CD4-positive, CD25-positive, alpha-beta regulatory T cell (primary cell): ENCODE measurements at regions not wholly inside any gene's neighbourhood (a gene's known extent, or its start where the extent isn't known, plus 50 kb on each side); places are given as distances from the start of the nearest gene placed in this dataset.
"Not testable (repeated sequence)": the region's sequence is repeated elsewhere in the genome, so short reads cannot be mapped to it uniquely, and the experiment has no call there.

Experiments used
- ATAC-seq, 2 donors: fragments of 150-1000 bp; cut with Tn5 transposase; one replicate each; pipeline ENCODE4 v1.10.0; 2021; ENCODE audit warnings: low read depth in 2 of 2, moderate number of reproducible peaks in 2 of 2, moderate library complexity in 1 of 2
- DNase-seq, 3 donors: peaks; one replicate each; pipeline versions ENCODE4 v3.0.0 to v3.0.0-alpha.2; 2012 to 2022; ENCODE audit warnings: mixed read lengths in 1 of 3
- H3K27ac ChIP-seq: one replicate; pipeline ENCODE4 v1.7.0; 2013; ENCODE audit warnings: mild to moderate bottlenecking, low read length; ENCODE audit not compliant: insufficient read depth, poor library complexity, severe bottlenecking
- H3K27me3 ChIP-seq: one replicate; pipeline ENCODE4 v1.7.0; 2013; ENCODE audit warnings: low read length; ENCODE audit not compliant: control insufficient read depth, insufficient read depth
- H3K36me3 ChIP-seq: one replicate; pipeline ENCODE4 v1.7.0; 2013; ENCODE audit warnings: mild to moderate bottlenecking, low read length, moderate library complexity; ENCODE audit not compliant: control insufficient read depth, insufficient read depth
- H3K4me1 ChIP-seq: 2 replicates; pipeline ENCODE4 v1.7.0; 2013; ENCODE audit warnings: mild to moderate bottlenecking, low read length; ENCODE audit not compliant: insufficient read depth, control insufficient read depth, poor library complexity, severe bottlenecking
- H3K4me3 ChIP-seq: one replicate; pipeline ENCODE4 v1.7.0; 2013; ENCODE audit warnings: low read depth, mild to moderate bottlenecking, low read length, moderate library complexity
- H3K9me3 ChIP-seq, 2 experiments: 1 replicate in 1 of 2; 2 replicates in 1 of 2; pipeline ENCODE4 v1.7.0; 2013; ENCODE audit warnings: low read length in 2 of 2, mild to moderate bottlenecking in 1 of 2, moderate library complexity in 1 of 2; ENCODE audit not compliant: control insufficient read depth in 2 of 2
- H3K27ac Mint-ChIP-seq, 3 donors: one replicate each; pipeline ENCODE4 v1.8.0; 2020 to 2022; ENCODE audit warnings: mild to moderate bottlenecking in 3 of 3, mixed read lengths in 3 of 3, moderate library complexity in 2 of 3
- H3K27me3 Mint-ChIP-seq: one replicate; pipeline ENCODE4 v1.8.0; 2022; ENCODE audit warnings: mild to moderate bottlenecking, mixed read lengths
- H3K36me3 Mint-ChIP-seq: one replicate; pipeline ENCODE4 v1.8.0; 2020; ENCODE audit warnings: mixed read lengths
- H3K4me1 Mint-ChIP-seq, 4 donors: one replicate each; pipeline ENCODE4 v1.8.0; 2020 to 2022; ENCODE audit warnings: mixed read lengths in 4 of 4, mild to moderate bottlenecking in 1 of 4
- H3K4me3 Mint-ChIP-seq, 4 donors: one replicate each; pipeline ENCODE4 v1.8.0; 2020 to 2022; ENCODE audit warnings: mild to moderate bottlenecking in 4 of 4, mixed read lengths in 4 of 4, moderate library complexity in 3 of 4
- H3K9me3 Mint-ChIP-seq, 7 donors: one replicate each; pipeline ENCODE4 v1.8.0; 2020 to 2022; ENCODE audit warnings: mixed read lengths in 7 of 7, mild to moderate bottlenecking in 3 of 7, moderate library complexity in 2 of 7

DNA sequence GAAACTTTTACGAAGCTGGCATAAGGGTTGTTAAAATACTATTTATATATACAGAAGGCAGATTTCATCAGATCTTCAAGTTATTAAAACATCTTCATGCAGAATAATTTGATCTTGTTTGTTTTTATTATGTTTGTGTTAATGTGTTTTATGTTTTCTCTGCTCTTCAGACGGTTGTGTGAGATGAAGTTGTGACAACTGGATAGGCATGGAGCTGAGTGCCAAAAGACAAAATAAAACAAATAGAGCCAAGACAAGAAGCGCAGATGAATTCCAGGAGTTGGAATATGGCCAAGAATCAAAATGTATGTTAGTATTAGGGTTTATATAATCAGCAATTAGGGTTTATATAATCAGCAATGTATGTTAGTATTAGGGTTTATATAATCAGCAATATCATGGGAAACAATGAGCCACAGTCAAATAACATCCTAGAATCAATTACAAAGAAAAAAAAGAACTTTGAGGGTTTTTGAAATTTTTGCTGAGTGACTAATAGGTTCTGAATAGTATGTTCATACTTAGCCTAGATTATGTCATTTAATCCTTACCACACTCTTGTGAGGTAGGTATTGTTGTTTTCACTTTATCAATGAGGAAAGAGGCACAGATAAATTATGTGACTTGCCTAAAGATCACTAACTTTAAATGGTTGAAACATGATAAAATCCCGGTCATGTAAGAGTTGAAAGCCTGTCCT, 488.0 kb upstream of the STEAP1 start:
- Mint-ChIP-seq H3K27me3 (no peaks in the 10 kb centered on the region), H3K27ac (no peak overlapping the region), H3K36me3 (no peaks in the 10 kb centered on the region), H3K4me3 (no peak overlapping the region), H3K9me3 (peaks cover 2 to 24% (median 8%) of the 10 kb centered on the region in 7 donors), H3K4me1 (no peaks in the 10 kb centered on the region)
- Histone ChIP-seq H3K27me3 (no peaks in the 10 kb centered on the region), H3K27ac (no peak overlapping the region), H3K4me3 (no peak overlapping the region), H3K9me3 (peaks cover 0 to 4% of the 10 kb centered on the region in 2 experiments), H3K36me3 (no peaks in the 10 kb centered on the region), H3K4me1 (no peaks in the 10 kb centered on the region)
- ATAC-seq = no peak
- DNase-seq = no peak

DNA sequence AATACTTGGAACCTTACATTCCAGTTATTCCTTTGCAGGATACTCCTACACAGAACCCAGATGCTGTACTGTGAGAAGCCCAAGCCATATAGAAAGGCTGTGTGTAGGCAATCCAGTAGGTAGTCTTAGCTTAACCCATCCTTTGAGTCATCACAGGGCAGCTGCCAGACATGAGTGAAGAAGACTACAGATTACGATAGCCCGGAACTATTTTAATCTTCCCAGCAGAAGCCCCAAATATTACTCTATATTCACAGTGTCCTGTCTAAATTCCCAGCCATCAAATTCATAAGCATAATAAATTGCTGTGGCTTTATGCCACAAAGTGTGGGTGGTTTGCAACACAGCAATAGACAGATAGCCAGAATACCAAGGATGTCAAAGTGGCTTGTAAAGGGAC, 474.1 kb upstream of the STEAP1 start:
- Mint-ChIP-seq H3K9me3 (peaks cover 0 to 22% (median 10%) of the 10 kb centered on the region in 7 donors), H3K27me3 (no peaks in the 10 kb centered on the region), H3K4me3 (no peak overlapping the region), H3K4me1 (no peaks in the 10 kb centered on the region), H3K27ac (no peak overlapping the region), H3K36me3 (no peaks in the 10 kb centered on the region)
- no peaks in the 10 kb centered on the region for H3K4me1 ChIP-seq
- no peak for ATAC-seq
- no peaks in the 10 kb centered on the region for H3K9me3 ChIP-seq
- H3K27ac ChIP-seq = no peak overlapping the region
- no peak for DNase-seq
- no peak overlapping the region for H3K4me3 ChIP-seq
- H3K36me3 ChIP-seq = no peaks in the 10 kb centered on the region
- no peaks in the 10 kb centered on the region for H3K27me3 ChIP-seq

DNA sequence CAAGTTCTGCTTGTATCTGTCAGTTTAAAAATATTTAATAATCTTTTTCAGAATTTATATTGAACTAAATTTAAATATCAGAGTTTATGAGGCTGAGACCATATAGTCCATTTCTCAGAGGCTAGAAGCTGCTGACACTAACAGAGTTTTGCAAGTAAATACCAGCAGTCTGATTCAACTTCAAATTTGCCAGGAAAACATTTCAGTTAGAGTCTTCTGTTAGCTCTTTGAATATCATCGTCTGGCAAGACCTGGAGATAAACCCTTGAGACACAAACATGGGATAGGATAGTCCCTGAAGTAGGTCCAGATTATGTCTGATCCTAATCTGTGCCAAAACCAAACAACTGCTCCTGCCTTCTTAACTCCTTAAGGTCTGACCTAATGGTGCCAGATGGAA, 472.8 kb upstream of the STEAP1 start:
- H3K36me3 Mint-ChIP-seq = no peaks in the 10 kb centered on the region
- no peak overlapping the region for H3K4me3 Mint-ChIP-seq
- no peak for ATAC-seq
- Histone ChIP-seq H3K27me3 (no peaks in the 10 kb centered on the region), H3K4me1 (no peaks in the 10 kb centered on the region), H3K27ac (no peak overlapping the region), H3K36me3 (no peaks in the 10 kb centered on the region), H3K4me3 (no peak overlapping the region), H3K9me3 (no peaks in the 10 kb centered on the region)
- no peak overlapping the region for H3K27ac Mint-ChIP-seq
- H3K9me3 Mint-ChIP-seq = peaks cover 0 to 14% (median 5%) of the 10 kb centered on the region in 7 donors
- H3K27me3 Mint-ChIP-seq = no peaks in the 10 kb centered on the region
- H3K4me1 Mint-ChIP-seq = no peaks in the 10 kb centered on the region
- no peak for DNase-seq

DNA sequence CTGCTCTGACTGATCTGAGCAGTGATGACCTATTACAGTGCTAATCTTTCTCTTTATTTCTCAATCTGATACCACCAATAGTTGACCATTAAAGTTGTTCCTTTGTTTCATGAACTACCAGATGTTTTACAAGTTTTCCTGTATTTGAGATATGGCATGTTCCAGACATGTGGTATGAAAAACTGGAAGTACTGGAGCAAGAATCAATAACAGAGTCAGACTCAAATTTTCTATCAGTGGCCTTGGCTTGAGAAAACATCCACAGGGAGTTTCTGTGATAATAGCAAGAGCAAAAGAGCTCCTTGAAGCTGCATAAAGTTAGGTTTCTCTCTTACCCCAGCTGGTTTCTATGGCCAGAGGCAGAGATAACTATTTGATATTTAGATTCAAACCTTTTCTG, 469.0 kb upstream of the STEAP1 start:
- no peaks in the 10 kb centered on the region for H3K36me3 ChIP-seq
- Mint-ChIP-seq H3K4me3 (no peak overlapping the region), H3K27me3 (no peaks in the 10 kb centered on the region), H3K27ac (no peak overlapping the region), H3K36me3 (no peaks in the 10 kb centered on the region), H3K9me3 (peaks cover 2 to 10% (median 4%) of the 10 kb centered on the region in 7 donors), H3K4me1 (no peaks in the 10 kb centered on the region)
- no peak overlapping the region for H3K27ac ChIP-seq
- no peaks in the 10 kb centered on the region for H3K9me3 ChIP-seq
- no peaks in the 10 kb centered on the region for H3K27me3 ChIP-seq
- no peak for DNase-seq
- no peak for ATAC-seq
- H3K4me3 ChIP-seq = no peak overlapping the region
- H3K4me1 ChIP-seq = no peaks in the 10 kb centered on the region

- no peak overlapping the region for H3K27ac Mint-ChIP-seq
- no peaks in the 10 kb centered on the region for H3K27me3 ChIP-seq
- no peaks in the 10 kb centered on the region for H3K9me3 ChIP-seq
- H3K9me3 Mint-ChIP-seq = peaks cover 0 to 9% (median 4%) of the 10 kb centered on the region in 7 donors
- ATAC-seq (no peak), DNase-seq (no peak)
- H3K27ac ChIP-seq = no peak overlapping the region
- H3K36me3 ChIP-seq = no peaks in the 10 kb centered on the region
- H3K4me3 Mint-ChIP-seq = no peak overlapping the region
- H3K4me1 Mint-ChIP-seq = no peaks in the 10 kb centered on the region
- H3K4me1 ChIP-seq = no peaks in the 10 kb centered on the region
- H3K4me3 ChIP-seq = no peak overlapping the region
- no peaks in the 10 kb centered on the region for H3K27me3 Mint-ChIP-seq
- H3K36me3 Mint-ChIP-seq = no peaks in the 10 kb centered on the region
Observed at GRCh38 chr7:89687211-89687610, 467.1 kb upstream of the STEAP1 start.

GRCh38 chr7:89695241-89695640, 459.0 kb upstream of the STEAP1 start:
- H3K27me3 ChIP-seq = no peaks in the 10 kb centered on the region
- Mint-ChIP-seq H3K27ac (no peak overlapping the region), H3K27me3 (no peaks in the 10 kb centered on the region), H3K4me1 (no peaks in the 10 kb centered on the region), H3K36me3 (no peaks in the 10 kb centered on the region), H3K9me3 (peaks cover 2 to 30% (median 11%) of the 10 kb centered on the region in 7 donors), H3K4me3 (no peak overlapping the region)
- H3K9me3 ChIP-seq = no peaks in the 10 kb centered on the region
- no peak for DNase-seq
- H3K4me1 ChIP-seq = no peaks in the 10 kb centered on the region
- no peaks in the 10 kb centered on the region for H3K36me3 ChIP-seq
- no peak overlapping the region for H3K27ac ChIP-seq
- no peak overlapping the region for H3K4me3 ChIP-seq
- ATAC-seq = no peak

DNA sequence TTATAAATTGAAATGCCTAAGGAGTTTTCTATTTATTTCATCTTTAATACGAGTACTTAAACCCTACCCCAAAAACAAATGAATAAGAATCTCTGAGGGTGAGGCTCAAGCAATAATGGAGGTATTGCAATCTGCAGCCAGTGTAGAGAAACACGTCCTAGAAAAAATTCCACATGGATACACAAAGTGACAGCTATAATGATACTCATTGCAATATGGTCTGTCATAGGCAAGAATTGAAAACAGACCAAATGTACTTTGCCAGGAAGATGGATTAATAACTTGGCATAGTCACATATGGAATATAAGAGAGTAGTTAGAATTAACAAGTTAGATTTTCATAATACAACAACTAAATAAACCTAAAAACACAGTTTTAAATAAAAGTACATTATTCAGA, 440.1 kb upstream of the STEAP1 start:
- Mint-ChIP-seq H3K27me3 (no peaks in the 10 kb centered on the region), H3K4me3 (no peak overlapping the region), H3K27ac (no peak overlapping the region), H3K4me1 (no peaks in the 10 kb centered on the region), H3K9me3 (peaks cover 0 to 6% (median 2%) of the 10 kb centered on the region in 7 donors), H3K36me3 (no peaks in the 10 kb centered on the region)
- ATAC-seq (no peak), DNase-seq (no peak)
- no peaks in the 10 kb centered on the region for H3K9me3 ChIP-seq
- H3K4me3 ChIP-seq = no peak overlapping the region
- no peaks in the 10 kb centered on the region for H3K4me1 ChIP-seq
- no peak overlapping the region for H3K27ac ChIP-seq
- H3K36me3 ChIP-seq = no peaks in the 10 kb centered on the region
- no peaks in the 10 kb centered on the region for H3K27me3 ChIP-seq

- H3K4me3 Mint-ChIP-seq, H3K36me3 ChIP-seq, H3K4me3 ChIP-seq, H3K4me1 Mint-ChIP-seq, ATAC-seq, H3K27me3 ChIP-seq, H3K27ac ChIP-seq, H3K27ac Mint-ChIP-seq, H3K9me3 Mint-ChIP-seq, H3K4me1 ChIP-seq, H3K9me3 ChIP-seq, DNase-seq, H3K36me3 Mint-ChIP-seq, H3K27me3 Mint-ChIP-seq: not testable (repeated sequence)
Observed at GRCh38 chr7:89718941-89719340, 435.3 kb upstream of the STEAP1 start.
